Activated naive CD4-positive, alpha-beta T cell treated with anti-CD3 and anti-CD28 coated beads, Interleukin-2, amount 10 ng/mL, durations not matched to agents 7 days and 5 days (primary cell): ENCODE measurements at regions not wholly inside any gene's neighbourhood (a gene's known extent, or its start where the extent isn't known, plus 50 kb on each side); places are given as distances from the start of the nearest gene placed in this dataset.
A peak's percentile ranks its signal among the peaks of the same experiment; 100 is the strongest.

Experiments used
- CTCF ChIA-PET: fragments of 350-600 bp; sonication (Branson Sonifier 250); formaldehyde crosslinking; loops from one replicate; lab custom pipeline; 2021; ENCODE audit warnings: antibody characterized with exemption; lab: Charles Lee
- DNase-seq: peaks from one replicate; pipeline ENCODE4 v3.0.0-alpha.2; 2020
- H3K27ac Mint-ChIP-seq: one replicate; pipeline ENCODE4 v1.8.0; 2021; ENCODE audit warnings: mild to moderate bottlenecking, moderate library complexity, mixed read lengths
- H3K27me3 Mint-ChIP-seq: one replicate; pipeline ENCODE4 v1.8.0; 2021; ENCODE audit warnings: mild to moderate bottlenecking, mixed read lengths
- H3K36me3 Mint-ChIP-seq: one replicate; pipeline ENCODE4 v1.8.0; 2021; ENCODE audit warnings: mixed read lengths
- H3K4me1 Mint-ChIP-seq: one replicate; pipeline ENCODE4 v1.8.0; 2021; ENCODE audit warnings: mixed read lengths
- H3K4me3 Mint-ChIP-seq: one replicate; pipeline ENCODE4 v1.8.0; 2021; ENCODE audit warnings: mild to moderate bottlenecking, moderate library complexity, mixed read lengths
- H3K9me3 Mint-ChIP-seq: one replicate; pipeline ENCODE4 v1.8.0; 2021; ENCODE audit warnings: mixed read lengths

- Mint-ChIP-seq H3K36me3 (no peaks in the 10 kb centered on the region), H3K27ac (no peak overlapping the region), H3K4me3 (no peak overlapping the region), H3K9me3 (no peaks in the 10 kb centered on the region), H3K4me1 (no peaks in the 10 kb centered on the region), H3K27me3 (peaks cover 3% of the 10 kb centered on the region)
- CTCF ChIA-PET: interaction anchor here (0.8 to 2.7 kb wide), 4 partner anchors 9 to 214 kb away, joined by 3 to 8 read pairs (median 5); no protein-coding TSS in a partner anchor
- no peak for DNase-seq
These were observed 145.1 kb downstream of the ASB1 start for GRCh38 chr2:238571661-238572372.

DNA sequence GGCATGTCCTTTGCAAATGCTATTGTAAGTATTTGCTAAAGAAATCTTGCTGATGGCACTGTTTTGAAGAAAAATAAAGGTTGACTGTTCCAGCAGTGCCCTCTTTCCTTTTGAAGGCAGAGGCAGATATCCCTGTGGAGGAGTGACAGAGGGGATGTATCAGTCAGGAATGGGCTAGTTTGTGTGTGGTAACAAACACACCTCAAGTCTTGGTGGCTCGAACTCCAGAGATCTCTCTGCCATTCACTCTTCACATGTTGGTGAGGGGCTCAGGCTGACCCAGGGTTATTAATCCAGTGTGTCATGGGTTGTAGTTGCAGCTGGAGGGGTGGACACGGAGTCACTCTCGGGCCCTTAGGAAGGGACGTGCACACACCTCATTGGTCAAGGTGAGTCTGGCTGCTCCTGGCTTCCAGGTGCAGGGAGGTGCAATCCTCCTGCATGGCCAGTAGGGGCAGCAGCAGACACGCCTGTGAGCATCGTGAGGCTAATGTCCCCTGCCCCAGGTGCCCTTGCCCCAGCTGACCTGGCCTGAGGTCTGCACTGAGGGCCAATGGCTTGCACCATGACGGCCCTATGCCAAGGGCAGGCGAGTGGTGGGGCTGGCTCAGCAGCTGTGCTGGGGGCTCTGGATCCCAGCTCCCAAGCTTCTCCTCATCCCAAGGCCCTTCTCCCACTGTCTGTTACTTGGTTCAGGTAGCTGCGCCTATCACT lies 146.5 kb downstream of the ASB1 start:
- CTCF ChIA-PET: interaction anchor here (1.4 to 2.7 kb wide), 3 partner anchors 10 to 216 kb away, joined by 3 to 8 read pairs (median 7); no protein-coding TSS in a partner anchor
- Mint-ChIP-seq H3K27ac (no peak overlapping the region), H3K4me1 (no peaks in the 10 kb centered on the region), H3K36me3 (no peaks in the 10 kb centered on the region), H3K9me3 (no peaks in the 10 kb centered on the region), H3K4me3 (no peak overlapping the region), H3K27me3 (peaks cover 3% of the 10 kb centered on the region)
- peak; percentile 45 for DNase-seq

DNA sequence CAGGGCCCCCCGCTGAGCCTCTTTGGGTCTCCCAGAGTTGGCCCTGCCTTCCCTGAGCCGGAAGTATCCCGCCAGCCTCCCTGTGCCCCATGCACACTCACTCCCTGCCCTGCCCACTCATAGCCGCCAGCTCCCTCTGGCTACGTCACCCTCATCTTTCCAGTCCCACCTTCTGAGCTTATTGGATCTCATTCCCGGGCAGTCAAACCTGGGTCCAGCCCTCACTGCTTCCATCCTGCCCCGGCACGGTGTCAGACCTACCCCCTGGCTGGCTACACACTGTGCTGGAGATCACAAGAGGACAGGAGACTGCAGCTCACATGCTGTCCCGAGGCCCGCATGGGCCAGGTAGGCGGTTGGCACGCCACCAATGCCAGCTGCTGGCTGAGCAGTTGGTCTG lies 147.2 kb downstream of the ASB1 start:
- CTCF ChIA-PET: interaction anchor here (2.5 to 2.7 kb wide), 2 partner anchors 11 to 216 kb away, joined by 7 to 8 read pairs; no protein-coding TSS in a partner anchor
- H3K27me3 Mint-ChIP-seq: peaks cover 3% of the 10 kb centered on the region
- no peaks in the 10 kb centered on the region for H3K36me3 Mint-ChIP-seq
- H3K9me3 Mint-ChIP-seq: no peaks in the 10 kb centered on the region
- H3K4me3 Mint-ChIP-seq: no peak overlapping the region
- no peak overlapping the region for H3K27ac Mint-ChIP-seq
- H3K4me1 Mint-ChIP-seq: no peaks in the 10 kb centered on the region
- DNase-seq: no peak

GRCh38 chr2:238574490-238575271 lies 148.0 kb downstream of the ASB1 start:
- no peaks in the 10 kb centered on the region for H3K36me3 Mint-ChIP-seq
- no peaks in the 10 kb centered on the region for H3K4me1 Mint-ChIP-seq
- CTCF ChIA-PET: interaction anchor here (1.1 to 2.7 kb wide), 2 partner anchors 11 to 61 kb away, joined by 4 to 8 read pairs; no protein-coding TSS in a partner anchor
- H3K27ac Mint-ChIP-seq: no peak overlapping the region
- H3K27me3 Mint-ChIP-seq: peaks cover 3% of the 10 kb centered on the region
- DNase-seq: no peak
- H3K4me3 Mint-ChIP-seq: no peak overlapping the region
- no peaks in the 10 kb centered on the region for H3K9me3 Mint-ChIP-seq

DNA sequence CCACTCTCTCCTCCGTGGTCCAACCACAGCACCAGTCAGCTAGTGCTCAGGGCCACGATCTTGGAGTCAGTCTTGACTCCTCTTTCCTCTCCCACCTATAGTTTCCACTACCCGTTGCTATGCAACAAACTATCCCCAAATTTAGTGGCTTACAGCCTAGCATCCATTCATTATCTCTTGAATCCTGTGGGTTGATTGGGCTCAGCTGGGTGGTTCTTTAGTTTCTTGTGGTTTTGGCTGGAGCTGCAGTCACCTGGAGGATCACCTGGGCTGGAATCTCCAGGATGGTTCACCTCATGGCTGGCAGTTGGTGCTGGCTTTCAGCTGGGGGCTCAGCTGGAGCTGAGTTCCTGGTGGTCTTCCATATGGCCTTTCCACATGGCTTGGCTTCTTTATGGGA lies 149.9 kb downstream of the ASB1 start:
- Mint-ChIP-seq H3K9me3 (no peaks in the 10 kb centered on the region), H3K27ac (no peak overlapping the region), H3K4me3 (no peak overlapping the region), H3K4me1 (no peaks in the 10 kb centered on the region), H3K27me3 (peaks cover 3% of the 10 kb centered on the region), H3K36me3 (no peaks in the 10 kb centered on the region)
- no peak for DNase-seq
- CTCF ChIA-PET: no interaction called here

DNA sequence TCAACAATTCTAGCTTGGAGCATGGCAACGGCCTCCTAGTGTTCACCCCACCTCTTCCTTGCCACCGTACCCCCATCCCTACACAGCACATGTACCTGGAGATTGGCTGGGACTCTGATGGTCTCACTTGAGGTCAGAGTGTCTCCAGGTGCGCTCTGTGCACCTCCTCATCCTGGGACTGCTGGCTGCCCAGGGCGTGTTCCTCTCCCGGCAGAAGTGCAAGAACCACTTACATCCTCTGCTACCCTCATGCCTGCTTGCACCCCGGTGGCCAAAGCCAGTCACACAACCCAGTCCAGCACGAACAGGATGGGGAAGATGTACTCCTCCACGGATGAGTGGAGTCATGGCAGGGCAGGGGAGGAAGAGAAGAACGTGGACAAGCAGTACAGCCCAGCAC lies 151.5 kb downstream of the ASB1 start:
- H3K9me3 Mint-ChIP-seq: no peaks in the 10 kb centered on the region
- peaks cover 3% of the 10 kb centered on the region for H3K27me3 Mint-ChIP-seq
- no peak overlapping the region for H3K27ac Mint-ChIP-seq
- DNase-seq: no peak
- no peaks in the 10 kb centered on the region for H3K4me1 Mint-ChIP-seq
- no peaks in the 10 kb centered on the region for H3K36me3 Mint-ChIP-seq
- CTCF ChIA-PET: no interaction called here
- H3K4me3 Mint-ChIP-seq: no peak overlapping the region

DNA sequence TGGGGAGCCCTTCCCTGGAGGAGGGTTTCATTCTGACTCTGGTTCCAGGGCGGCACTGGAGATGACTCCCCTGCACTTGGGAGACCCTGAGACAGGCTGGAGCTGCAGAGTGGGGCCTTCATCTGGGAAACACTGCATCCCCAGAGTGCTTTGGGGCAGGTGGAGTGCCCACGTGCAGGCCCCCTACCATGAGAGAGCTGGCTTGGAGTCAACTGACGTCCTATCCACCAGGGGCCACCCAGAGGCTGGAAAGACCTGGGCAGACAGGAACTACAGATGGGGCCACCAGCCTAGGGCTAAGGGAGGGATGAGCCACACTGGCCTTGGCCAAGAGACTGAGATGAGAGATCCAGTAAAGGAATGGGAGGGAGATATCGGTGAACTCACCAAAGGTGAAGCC lies 153.8 kb downstream of the ASB1 start:
- H3K27me3 Mint-ChIP-seq: no peaks in the 10 kb centered on the region
- no peak overlapping the region for H3K27ac Mint-ChIP-seq
- DNase-seq: no peak
- H3K4me1 Mint-ChIP-seq: no peaks in the 10 kb centered on the region
- H3K36me3 Mint-ChIP-seq: no peaks in the 10 kb centered on the region
- no peak overlapping the region for H3K4me3 Mint-ChIP-seq
- CTCF ChIA-PET: no interaction called here
- H3K9me3 Mint-ChIP-seq: no peaks in the 10 kb centered on the region

GRCh38 chr2:238581126-238581525 lies 154.4 kb downstream of the ASB1 start:
- Mint-ChIP-seq H3K27ac (no peak overlapping the region), H3K36me3 (no peaks in the 10 kb centered on the region), H3K9me3 (no peaks in the 10 kb centered on the region), H3K4me3 (no peak overlapping the region), H3K4me1 (no peaks in the 10 kb centered on the region), H3K27me3 (no peaks in the 10 kb centered on the region)
- DNase-seq: no peak
- CTCF ChIA-PET: no interaction called here

DNA sequence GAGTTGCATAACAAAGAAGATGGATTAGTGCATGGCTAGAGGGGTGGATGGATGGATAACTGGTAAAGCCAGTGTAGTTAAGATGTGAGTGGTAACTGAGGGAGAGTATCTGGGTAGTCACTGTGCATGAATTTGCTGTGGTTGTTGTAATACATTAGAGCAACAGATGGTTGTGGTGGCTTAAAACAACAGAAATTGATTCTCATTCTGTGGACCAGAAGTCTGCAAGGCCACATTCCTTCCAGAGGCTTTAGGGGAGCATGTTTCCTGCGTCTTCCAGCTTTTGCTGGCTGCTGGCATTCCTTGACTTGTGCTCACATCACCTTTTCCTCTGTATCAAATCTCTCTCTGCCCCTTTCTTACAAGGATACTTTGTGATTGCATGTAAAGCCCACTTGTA lies 155.4 kb downstream of the ASB1 start:
- Mint-ChIP-seq H3K36me3 (no peaks in the 10 kb centered on the region), H3K27me3 (peaks cover 4% of the 10 kb centered on the region), H3K27ac (no peak overlapping the region), H3K9me3 (no peaks in the 10 kb centered on the region), H3K4me3 (no peak overlapping the region), H3K4me1 (no peaks in the 10 kb centered on the region)
- CTCF ChIA-PET: no interaction called here
- no peak for DNase-seq

DNA sequence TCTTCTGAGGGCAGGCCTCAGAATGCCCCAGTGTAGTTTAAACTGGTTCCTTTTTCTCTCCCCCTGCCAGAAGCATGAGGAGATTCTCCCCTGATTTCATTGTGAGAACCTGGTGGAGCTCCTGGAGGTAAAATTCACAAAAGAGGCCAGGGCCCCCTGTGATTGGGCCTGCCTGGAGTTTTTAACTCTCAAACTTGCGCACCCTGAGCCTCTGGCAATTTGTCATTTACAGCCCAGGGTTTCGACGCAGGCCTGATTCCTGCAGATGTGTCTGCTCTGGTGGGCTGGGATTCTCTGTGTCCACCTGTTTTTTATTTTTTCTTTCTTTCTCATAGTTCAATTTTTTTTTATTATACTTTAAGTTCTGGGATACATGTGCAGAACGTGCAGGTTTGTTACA lies 157.9 kb downstream of the ASB1 start:
- Mint-ChIP-seq H3K4me1 (no peaks in the 10 kb centered on the region), H3K27me3 (peaks cover 4% of the 10 kb centered on the region), H3K4me3 (no peak overlapping the region), H3K27ac (no peak overlapping the region), H3K9me3 (no peaks in the 10 kb centered on the region), H3K36me3 (no peaks in the 10 kb centered on the region)
- no peak for DNase-seq
- CTCF ChIA-PET: no interaction called here

GRCh38 chr2:238585836-238586821 lies 159.4 kb downstream of the ASB1 start:
- Mint-ChIP-seq H3K4me1 (no peaks in the 10 kb centered on the region), H3K9me3 (no peaks in the 10 kb centered on the region), H3K27me3 (peaks cover 4% of the 10 kb centered on the region), H3K36me3 (no peaks in the 10 kb centered on the region), H3K4me3 (no peak overlapping the region), H3K27ac (no peak overlapping the region)
- no peak for DNase-seq
- CTCF ChIA-PET: no interaction called here

- Mint-ChIP-seq H3K4me1 (no peaks in the 10 kb centered on the region), H3K36me3 (no peaks in the 10 kb centered on the region), H3K27me3 (peaks cover 4% of the 10 kb centered on the region), H3K4me3 (no peak overlapping the region), H3K9me3 (no peaks in the 10 kb centered on the region), H3K27ac (no peak overlapping the region)
- CTCF ChIA-PET: no interaction called here
- no peak for DNase-seq
These were observed 160.4 kb downstream of the ASB1 start for GRCh38 chr2:238586931-238587775.
